ENCODE measurements at regions not wholly inside any gene's neighbourhood (a gene's known extent, or its start where the extent isn't known, plus 50 kb on each side); places are given as distances from the start of the nearest gene placed in this dataset.
A peak's percentile ranks its signal among the peaks of the same experiment; 100 is the strongest.
"Not testable (repeated sequence)": the region's sequence is repeated elsewhere in the genome, so short reads cannot be mapped to it uniquely, and the experiment has no call there.

DNA sequence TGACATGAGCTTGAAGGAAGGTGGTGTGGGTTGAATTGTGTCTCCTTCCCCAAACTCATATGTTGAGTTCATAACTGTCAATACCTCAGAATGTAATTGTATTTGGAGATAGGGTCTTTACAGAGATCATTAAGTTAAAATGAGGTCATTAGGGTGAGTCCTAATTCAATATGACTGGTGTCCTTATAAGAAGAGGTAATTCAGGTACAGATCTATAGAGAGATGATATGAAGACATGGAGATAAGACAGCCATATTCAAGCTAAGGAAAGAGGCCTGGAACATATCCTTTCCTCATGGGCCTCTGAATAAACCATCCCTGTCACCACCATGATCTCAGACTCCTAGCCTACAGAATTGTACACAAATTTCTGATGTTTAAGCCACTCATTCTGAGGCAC, 514.7 kb upstream of the MGAT4C start:
- DNase-seq (ENCODE audit: low read depth): no peak

DNA sequence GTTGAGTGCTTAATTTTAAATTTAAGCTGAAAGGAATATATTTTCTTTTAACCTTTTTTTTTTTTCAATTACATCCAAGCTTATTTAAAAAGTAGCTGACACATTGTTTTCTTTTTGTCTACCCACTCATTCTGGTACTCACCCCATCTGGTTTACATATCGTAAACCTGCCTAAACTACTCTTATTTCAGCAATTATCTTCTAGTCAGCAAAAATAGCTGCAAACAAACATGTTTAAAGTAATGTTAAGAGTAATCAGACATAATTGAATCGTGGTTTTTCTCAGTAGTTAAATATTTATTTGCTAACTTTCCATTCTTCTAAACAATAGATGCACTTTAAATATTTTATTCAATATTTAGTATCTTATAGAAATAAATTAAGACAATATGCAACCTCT, 492.7 kb upstream of the MGAT4C start:
- no peak for DNase-seq (ENCODE audit: low read depth)

DNA sequence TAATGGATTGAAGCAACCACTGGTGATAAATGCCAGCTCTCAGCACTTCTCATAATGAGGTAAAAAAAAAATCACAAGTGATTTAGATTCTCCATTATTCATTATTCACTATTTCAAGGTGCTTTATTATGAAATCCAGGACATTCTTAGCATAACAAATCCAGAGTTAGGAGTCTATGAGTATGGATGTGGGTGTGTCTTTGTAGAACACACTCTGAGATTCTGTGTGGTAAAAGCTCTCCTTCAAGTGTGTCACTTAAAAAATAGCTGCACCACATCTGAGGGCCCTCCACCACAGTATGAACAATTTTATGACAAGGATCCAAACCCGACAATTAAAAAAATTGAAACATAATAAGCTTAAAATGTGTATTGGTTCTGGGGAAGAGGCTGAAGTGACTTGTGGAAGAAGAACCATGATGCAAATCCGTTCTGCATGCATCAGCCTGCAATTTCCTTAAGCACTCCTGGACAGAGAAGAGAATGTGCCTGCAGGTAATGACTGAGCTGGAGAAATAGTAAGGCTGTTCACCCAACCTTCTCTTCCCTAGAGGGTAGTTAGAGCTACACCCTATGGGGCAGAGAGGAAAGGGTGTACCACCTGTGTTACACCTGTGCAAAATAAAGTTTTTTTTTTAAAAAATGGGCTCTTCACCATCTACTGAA, 488.5 kb upstream of the MGAT4C start:
- no peak for DNase-seq (ENCODE audit: low read depth)

DNA sequence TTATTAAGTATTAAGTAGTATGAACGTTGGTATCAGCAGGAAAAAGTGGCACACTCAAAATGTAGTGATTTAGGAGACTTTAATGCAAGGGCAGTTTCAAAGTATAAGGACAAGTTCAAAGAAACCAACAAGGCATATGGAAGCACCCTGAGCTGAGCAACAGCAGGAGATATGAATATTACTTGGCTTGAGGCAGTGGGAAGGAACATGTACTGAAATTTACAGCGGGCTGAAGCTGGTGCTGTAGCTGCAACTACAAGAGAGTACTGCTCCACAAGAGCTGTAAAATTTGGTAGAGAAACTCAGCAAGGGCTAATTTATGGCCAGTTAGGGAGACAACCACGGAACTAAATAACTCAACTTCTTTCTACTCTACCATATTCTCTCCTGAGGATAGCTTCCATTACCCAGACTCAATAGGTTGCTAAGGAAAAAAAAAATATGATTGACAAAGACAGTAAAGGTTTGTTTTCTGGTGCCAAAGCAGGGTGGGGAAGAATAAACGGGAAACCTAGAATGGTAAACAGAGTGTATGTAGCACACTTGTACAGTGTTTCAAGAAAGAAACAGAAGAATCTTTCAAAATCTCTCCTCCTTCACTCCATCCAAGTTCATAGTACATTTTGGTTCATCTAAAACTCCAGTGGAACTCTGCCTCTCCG, 487.8 kb upstream of the MGAT4C start:
- no peak for DNase-seq (ENCODE audit: low read depth)

DNA sequence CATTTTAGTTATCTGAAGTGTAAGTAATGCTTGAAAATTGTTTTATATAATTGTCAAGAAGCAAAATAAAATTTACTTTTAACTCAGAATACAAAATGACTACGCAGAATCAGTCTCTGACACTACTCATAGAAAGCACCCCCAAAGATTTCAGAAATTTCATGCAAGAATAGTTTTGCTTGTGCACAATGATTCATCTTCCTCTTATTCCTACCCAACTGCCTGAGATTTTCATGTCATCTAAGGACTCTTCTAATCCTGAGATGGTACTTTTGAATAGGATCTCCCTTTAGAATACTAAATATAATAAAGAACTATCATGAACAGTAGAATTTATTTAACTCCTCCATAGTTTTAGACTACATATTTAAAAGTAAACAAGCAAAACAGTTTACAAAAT, 485.3 kb upstream of the MGAT4C start:
- DNase-seq (ENCODE audit: low read depth): no peak

DNA sequence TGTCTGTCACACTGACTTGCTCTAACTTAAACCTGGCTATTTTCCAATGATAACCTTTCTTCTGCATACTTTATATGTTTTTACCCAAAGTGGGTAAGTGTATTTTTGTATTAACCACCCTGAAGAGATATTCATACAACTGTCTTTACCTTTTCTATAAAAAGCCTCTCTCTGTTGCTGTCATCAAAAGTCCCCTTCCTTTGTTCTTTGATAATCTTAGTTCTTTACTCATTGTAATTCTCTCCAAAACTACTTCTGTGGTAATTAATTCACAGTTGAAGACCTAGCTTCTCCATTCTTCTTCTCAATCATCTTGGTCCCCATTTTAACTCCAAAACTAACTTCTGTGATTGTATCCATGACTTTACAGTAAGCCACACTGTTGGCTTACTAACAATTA, 479.7 kb upstream of the MGAT4C start:
- DNase-seq (ENCODE audit: low read depth): no peak

DNA sequence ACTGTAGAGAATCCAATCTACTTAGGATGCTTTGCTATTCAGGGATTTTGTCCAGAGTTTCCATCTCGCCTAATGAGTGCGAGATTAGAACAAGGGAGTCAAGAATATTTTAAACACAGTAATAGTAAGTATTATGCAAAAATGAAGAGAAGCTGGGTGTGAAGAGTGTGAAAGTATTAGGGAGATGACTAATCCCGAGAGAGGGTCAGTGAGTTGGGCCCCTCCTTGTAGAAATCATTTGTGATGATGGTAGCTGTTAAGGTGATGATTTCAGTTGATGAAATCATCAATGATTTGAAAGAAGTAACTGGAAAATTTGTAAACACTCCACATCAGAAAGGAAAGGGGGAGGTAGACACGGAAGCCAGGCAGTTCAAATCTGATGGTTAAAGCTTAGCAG, 478.9 kb upstream of the MGAT4C start:
- no peak for DNase-seq (ENCODE audit: low read depth)

DNA sequence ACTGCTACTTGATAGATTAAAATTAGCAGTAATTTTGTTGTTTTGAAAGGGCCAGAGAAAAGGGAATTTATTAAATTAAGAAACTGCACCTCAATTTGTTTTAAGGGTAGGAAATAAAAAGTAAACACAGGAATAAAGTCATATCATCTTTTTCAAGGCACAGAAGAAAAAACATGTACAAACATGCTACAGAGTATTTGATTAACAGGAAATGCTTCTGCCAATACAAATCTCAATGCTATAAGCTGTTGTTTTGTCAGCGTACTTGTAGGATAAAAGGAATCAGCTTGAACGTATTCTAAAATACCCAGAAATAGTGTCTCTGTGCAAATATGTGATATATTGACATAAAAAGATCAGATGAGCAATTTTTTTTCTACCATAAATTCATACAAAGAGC, 474.0 kb upstream of the MGAT4C start:
- DNase-seq (ENCODE audit: low read depth): no peak

DNA sequence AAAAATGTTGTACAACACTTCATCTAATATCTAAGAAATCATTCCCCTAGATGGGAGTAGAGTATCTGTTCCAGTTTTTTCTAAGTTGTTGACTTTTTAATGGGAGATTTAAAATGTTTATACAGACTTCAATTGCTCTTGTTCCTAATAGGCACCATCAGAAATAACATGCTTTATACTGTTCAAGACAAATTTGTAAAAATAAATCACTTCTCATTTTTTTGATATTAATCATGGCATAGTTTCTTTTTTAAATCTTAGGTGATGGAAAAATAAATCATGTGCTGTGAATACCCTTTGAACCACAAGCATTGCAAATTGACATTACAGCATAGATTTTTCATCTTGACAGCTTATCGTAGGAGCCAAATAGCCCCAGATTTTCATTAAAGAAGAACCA, 473.5 kb upstream of the MGAT4C start:
- DNase-seq (ENCODE audit: low read depth): no peak

DNA sequence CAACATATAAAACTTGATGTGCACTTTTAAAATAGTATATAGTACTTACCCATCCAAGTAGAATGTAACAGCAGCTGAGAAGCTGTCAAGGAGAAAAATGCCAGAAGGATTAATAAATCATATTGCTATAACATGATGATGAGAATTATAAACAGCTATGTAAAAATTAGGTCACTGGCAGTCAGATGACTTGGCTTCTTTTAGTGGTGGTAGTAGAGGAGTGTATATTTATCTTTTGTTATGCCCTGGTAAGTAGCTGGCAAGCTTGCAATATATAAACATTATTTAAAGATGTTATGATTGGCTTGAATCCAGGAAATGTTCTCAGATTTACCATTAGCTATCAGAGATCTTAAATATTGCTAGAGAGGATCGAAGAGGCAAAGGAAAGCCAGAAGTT, 471.0 kb upstream of the MGAT4C start:
- DNase-seq (ENCODE audit: low read depth): peak; percentile 78

DNA sequence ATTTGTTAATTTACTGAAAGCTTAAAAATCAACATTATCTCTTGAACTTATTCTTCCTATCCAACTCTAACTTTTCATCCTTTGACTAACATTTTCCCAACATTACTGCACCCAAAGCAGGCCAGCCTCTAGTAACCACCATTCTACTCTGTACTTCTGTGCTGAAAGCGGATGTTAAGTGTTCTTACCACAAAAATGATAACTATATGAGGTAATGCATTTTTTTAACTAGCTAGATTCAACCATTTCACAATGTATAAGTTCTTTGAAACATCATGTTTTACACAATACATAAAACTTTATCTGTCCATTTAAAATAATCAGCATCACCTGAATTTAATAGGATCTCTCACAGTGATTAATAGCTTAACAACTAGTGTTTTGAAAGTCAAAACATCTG, 468.5 kb upstream of the MGAT4C start:
- DNase-seq (ENCODE audit: low read depth): peak; percentile 74

DNA sequence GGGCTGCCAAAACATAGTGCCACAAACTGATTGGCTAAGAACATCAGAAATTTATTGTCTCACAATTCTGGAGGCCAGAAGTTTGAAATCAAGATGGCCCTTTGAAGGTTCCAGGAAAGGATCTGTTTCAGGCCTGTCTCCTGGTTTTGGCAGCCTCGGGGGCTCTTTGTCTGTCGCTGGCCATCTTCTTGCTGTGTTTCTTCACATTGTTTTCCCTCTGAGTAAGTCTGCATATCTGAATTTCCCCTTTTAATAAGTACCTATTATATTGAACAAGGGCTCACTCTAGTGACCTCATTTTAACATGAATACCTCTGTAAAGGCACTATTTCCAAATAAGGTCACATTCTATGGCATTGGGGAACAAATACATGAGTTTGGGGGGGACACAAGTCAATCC, 467.1 kb upstream of the MGAT4C start:
- DNase-seq (ENCODE audit: low read depth): no peak

DNA sequence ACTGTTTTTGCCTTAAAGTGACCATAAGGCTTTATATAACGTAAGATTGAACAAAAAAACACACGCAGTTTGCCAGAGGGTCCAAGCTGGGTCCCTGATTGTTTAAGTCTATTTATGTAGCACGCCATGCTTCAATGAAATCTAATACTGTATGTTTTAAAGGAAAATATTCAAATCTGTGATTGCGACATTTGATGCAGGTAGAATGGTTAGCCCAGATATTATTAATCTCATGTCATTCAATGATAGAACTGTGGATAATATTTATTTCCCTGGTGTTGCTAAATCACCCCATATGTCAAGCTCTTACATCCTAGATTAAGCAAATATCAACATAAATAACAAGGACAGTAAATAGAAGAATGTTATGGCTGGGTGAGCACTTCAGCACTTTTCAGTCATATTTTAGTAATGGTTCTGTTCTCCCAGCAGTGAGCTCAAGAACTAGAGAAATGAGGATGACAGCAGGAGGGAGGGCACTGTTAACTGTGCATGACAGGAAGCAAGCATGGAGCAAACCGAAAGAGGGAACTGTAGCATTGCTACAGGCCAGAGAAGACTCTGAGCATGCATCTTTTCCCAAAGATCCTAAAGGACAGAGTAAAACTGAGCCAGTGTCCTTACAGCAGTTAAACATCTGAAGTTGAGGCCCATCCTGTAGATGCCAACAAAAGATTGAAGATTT, 465.7 kb upstream of the MGAT4C start:
- no peak for DNase-seq (ENCODE audit: low read depth)

DNA sequence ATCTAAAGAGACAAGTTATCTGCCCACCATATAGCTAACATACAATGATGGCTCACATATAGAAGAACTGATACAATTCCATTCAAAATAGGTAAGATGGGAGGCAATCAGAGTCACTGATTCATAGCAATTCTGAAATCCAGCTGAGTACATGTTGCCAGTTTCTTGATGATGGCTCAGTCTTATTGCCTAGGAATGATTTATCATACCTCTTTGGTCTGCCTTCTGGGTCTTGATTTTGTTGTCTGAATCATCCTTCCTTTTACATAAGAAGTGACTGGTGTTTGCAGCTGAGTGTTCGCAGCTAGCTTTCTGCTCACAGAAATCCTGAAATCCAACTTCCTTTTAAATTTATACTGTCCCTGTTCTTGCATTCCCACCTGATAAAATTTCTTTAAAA, 463.2 kb upstream of the MGAT4C start:
- no peak for DNase-seq (ENCODE audit: low read depth)

DNA sequence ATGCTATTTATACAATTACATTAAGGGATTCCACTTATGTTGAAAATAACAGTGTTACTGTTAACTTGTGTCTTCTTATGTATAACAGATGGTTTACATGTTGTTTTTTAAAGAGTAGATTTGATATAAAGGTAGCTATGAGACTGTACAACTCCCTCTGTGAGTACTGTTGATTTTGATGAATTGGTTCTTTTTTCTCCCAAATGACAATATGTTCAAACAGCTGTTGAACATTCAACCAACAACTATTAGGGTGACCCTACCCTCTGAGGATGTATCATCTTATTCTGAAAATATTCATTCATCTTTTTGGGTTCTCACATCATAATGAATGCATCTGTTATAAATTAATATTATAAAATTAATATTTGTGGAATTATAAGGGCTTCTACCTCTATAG, 456.9 kb upstream of the MGAT4C start:
- no peak for DNase-seq (ENCODE audit: low read depth)

DNA sequence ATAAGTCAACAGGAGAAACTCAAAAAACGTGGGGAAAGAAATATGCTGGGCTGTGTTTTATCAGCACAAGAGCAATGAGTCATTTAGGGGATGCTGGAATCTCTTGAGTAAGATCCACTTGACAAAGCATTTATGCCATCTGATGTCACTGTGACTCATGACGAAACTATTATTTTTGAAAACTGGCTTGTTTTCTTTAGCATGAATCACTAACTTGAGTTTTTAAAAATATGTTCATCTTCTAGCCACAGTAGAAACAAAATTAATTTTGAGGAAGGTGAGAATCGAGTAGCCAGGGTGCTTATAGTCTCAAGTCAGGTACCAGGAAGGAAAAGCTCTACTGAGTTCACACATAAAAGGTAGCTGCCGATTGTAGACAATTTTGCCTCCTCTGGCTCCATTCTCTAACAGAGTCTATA, 456.2 kb upstream of the MGAT4C start:
- peak; percentile 96 for DNase-seq (ENCODE audit: low read depth)

DNA sequence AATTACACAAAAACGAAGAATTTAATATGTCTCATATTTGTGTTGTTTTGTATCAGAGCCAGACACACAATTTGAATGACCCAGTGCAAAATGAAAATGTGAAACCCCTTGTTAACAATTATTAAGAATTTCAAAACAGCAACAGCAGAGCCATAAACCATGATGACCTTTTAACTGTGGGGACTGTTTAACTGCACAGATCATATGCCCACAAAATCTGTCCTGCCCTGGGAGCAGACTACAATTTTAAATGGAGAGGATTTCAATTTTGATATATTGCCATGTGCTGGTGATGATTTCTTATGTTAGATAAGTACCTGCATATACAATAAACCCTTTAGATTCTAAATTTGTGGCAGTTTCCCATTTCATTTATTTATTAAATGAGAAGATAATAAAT, 455.5 kb upstream of the MGAT4C start:
- DNase-seq (ENCODE audit: low read depth): no peak

DNA sequence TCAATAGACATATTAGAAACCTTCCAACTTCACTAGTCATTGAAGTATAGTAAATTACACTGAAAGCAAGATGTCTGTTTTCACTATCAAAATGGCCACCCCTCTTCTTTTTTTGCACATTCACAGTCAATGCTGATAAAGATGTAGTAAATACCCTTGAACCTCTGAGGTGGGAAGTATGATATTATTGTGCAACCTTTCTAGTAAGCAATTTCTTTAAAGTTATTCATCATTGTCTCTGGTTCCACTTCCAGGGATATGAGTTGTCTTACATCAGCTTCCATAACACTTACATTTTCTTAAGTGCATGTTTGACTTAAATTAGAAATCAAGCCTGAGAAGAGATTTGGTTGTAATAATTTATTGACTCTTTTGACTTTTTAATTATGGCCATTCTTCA, 453.9 kb upstream of the MGAT4C start:
- peak; percentile 27 for DNase-seq (ENCODE audit: low read depth)

DNA sequence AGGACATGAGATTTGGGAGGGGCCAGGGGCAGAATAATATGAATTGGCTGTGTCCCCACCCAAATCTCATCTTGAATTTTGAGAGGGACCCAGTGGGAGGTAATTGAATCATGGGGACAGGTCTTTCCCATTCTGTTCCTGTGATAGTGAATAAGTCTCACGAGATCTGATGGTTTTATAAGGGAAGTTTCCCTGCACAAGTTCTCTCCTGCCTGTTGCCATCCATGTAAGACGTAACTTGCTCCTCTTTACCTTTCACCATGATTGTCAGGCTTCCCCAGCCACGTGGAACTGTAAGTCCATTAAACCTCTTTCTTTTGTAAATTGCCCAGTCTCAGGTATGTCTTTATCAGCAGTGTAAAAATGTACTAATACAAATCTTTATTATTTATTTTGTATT, 452.8 kb upstream of the MGAT4C start:
- DNase-seq (ENCODE audit: low read depth): not testable (repeated sequence)

DNA sequence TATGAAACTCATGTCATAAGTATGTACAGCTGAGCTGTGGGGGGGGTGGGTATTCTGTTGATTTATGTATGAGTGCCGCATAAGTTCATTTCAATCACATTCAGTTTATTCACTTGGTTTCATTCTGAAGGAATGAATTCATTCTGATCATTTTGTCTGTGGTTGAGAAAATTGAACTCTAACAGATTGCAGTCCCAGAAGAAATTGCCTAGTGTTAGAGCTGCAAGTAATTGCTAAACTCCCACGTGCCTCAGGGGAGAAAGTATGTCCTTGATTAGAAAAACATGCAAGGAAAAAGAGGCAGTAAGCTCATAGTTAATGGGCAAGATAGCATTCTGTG, 442.4 kb upstream of the MGAT4C start:
- peak; percentile 89 for DNase-seq (ENCODE audit: low read depth)

DNA sequence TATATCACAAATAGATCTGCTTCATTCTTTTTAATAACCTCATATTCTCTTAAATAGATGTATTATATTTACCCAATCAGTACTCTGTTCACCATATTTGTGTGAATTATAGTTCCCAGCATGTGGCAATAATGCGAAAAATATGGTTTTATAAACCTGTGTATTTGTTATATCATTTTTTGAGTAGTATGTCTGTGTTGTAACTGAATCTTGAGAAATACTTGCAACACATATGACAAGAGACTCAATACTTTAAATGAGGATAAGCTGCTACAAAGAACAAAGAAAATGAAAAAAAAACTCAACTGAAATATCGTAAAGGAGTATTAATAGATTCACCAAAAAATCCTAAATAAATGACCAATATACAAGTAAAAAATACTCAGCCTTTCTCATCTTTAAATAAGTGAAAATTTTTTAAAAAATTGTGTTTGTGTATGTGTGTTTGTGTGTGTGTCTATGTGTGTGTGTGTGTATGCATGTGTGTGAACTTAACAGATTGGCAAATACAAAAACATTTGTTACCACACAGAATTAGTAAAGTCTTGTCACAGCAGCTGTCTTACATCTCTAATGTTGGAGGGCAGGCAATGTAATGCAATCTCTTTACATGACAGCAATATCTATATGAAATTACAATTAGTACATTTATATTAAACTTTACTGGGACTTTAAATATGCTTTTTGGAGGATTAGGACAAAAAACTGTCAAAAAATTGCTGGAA, 441.9 kb upstream of the MGAT4C start:
- DNase-seq (ENCODE audit: low read depth): peak; percentile 61

DNA sequence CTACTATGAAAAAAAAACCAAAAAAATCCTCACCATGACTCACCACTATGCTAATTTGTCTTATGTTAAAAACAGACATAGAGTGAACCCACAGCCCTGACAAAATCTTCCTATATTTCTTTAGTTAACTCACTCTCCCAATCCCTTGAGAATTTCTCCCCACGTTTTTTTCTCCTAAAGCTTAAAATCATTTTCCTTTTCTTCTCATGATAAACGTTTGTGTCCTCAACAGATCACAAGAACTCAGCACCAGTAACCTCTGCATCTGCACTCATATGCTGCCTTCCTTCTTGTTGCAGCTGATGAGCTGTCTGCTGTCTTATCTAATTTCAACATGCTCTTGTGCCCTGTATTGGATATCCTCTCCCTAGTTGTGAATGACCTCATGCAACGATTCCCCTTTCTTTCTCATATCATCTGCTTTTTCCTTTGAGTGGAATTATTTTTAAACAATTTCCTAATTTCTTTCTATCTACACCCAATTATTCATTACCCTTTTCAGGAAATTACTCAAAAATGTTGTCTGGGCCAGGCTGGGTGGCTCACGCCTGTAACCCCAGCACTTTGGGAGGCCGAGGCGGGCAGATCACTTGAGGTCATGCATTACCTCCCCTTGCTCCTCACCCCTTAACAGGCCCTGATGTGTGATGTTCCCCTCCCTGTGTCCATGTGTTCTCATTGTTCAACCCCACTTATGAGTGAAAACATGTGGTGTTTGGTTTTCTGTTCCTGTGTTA, 427.5 kb upstream of the MGAT4C start:
- DNase-seq (ENCODE audit: low read depth): peak; percentile 5

Measured in fibroblast of gingiva (primary cell).